GM19023 (cell line): ENCODE measurements at regions not wholly inside any gene's neighbourhood (a gene's known extent, or its start where the extent isn't known, plus 50 kb on each side); places are given as distances from the start of the nearest gene placed in this dataset.
"Not testable (repeated sequence)": the region's sequence is repeated elsewhere in the genome, so short reads cannot be mapped to it uniquely, and the experiment has no call there.

Source experiments
- ATAC-seq: cut with Tn5 transposase; IDR thresholded peaks from one replicate; pipeline ENCODE4 v1.9.1; 2021; ENCODE audit warnings: mild to moderate bottlenecking, moderate library complexity; ENCODE audit not compliant: unreplicated experiment

DNA sequence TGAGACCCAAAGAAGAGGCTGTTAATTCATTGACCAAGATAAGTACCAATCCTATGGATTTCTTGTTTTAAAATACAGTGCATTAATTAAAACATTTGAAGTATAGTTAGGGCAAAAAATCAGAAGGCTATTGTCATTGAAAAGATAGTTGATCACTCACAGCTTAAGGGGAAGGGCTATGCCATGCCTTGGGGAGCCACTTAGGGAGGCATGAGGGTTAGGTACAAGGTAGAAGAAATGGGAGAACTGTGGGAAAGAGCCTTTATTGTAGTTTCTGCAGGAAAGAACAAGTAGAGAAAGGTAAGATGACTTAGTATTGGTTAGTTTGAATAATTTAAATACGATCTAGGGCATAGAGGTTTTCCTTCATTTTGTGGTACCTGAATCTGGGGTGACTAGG is 1285.5 kb upstream of the TMEFF2 start:
- no peak for ATAC-seq

DNA sequence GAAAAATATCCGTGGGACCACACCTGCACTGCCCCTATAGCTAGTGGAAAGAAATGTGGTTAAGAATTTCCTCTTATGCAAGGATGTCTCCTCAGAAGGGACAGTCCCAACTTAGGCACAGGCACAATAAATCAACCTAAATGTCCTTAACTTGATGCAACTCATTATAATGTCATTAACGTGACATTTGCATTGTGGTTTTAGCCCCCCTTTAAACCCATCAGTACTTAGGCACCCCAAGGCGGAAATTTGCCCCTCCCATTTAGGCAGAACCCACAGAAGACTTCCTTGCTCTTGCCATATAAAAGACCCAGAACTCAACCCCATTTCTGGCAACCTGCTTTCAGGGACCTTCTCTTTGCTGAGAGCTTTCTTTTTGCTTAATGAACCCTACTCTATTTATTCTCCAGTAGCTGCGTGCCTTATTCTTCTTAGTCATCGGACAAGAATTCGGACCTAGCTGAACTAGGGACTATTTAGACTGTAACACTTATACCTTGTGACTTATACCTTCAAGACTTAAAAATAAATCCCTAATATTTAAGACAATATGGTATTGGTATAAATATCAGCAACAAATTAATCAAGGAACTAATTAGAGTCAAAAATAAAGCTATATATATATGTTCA is 1281.6 kb upstream of the TMEFF2 start:
- no peak for ATAC-seq

DNA sequence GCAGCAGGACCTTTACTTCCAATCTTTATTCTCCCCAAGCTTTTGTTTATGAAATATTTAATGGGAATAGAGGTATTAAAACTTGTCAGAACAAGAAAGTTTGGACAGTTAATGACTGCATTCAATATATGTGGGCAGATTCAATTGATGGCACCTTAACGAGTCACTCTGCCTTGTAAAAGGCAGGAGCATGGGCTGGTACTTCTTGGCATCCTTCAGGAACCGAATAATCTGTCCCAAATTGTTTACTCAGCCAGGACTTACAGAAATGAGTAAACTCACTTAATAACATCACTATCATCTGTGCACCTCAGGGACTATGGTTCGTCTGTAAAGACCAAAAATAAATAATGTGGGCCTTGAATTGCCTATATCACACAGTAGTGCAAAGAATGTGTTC is 1280.3 kb upstream of the TMEFF2 start:
- ATAC-seq, result no peak

DNA sequence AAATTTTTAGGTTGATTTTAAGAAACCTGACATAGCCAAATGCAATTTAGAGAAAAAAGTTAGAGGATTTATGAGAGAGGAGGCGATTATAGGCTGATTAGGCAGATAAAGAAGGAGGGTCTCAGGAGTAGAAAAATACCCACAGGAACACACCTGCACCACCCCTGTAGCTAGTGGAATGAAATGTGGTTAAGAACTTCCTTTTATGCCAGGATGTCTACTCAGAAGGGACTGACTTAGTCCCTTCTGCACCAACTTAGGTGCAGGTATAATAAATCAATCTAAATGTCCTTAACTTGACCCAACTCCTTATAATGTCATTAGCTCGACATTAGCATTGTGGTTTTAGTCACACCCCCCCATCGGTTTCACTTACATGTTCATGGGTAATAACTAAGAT is 1274.5 kb upstream of the TMEFF2 start:
- ATAC-seq, result no peak

DNA sequence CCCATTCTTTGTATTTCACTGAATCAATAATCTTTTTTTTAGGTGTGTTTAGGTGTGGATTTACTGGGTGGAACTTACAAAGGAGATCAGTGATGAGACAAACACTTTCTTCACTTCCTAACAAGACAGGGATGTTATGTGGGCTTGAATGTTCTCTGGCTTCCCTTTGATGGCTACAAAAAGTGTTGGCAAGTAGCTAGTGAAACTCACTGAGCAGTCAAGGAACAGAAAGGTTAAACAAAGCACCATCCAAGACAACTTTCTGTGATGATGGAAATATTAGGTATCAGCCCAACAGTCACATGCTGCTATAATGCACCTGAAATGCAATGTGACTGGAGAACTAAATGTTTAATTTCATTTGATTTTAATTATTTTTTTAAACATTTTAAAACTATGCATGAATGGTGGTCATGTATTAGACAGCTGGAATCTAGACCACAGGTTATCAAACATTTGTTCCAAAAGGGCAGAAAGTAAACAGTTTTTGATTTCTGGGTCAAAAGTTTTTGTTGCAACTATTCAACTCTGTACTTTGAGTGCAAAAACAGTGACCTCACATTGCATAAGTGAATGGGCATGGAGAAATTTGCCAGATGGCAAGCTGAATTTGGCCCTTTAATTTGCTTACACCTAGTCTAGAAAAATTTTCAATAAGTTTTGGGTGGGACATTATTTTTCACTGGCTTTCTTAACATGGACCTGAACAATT is 1272.7 kb upstream of the TMEFF2 start:
- no peak for ATAC-seq

DNA sequence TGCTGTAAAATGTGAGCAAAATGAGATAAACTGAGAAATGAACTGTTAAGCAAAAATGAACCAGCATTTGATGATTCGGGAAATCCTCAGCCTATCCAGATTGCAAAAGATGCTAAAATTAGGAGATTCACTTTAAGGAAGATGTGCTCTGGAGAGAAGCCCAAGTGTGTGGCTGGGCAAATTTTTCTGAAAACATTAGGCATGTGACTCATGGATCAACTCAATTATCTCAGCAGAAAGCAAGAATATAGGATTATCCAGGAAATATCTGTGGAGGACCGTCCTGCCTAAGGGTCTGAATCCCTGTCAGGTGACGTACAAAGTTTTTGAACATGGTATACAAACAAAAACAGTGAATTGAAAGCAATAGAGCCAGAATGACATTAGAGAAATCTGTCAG is 1268.3 kb upstream of the TMEFF2 start:
- ATAC-seq, result no peak

DNA sequence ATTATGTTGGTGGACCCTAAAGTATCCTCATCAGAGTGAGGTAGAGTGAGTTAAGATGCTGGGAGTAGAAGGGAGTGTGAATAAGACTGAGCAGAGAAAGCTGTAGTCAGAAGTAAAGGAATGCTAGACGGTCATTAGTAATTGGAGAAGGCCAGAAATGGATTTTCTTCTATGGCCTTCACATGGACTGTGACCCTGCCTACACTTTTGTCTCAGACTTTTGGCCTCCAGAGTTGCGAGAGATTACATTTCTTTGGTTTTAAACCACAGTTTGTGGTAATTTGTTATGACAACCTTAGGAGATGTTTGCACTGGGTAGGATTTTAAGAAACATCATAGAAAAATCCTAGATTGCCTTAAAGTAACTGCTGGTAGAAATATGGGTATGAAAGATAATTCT is 1267.7 kb upstream of the TMEFF2 start:
- ATAC-seq, result no peak

DNA sequence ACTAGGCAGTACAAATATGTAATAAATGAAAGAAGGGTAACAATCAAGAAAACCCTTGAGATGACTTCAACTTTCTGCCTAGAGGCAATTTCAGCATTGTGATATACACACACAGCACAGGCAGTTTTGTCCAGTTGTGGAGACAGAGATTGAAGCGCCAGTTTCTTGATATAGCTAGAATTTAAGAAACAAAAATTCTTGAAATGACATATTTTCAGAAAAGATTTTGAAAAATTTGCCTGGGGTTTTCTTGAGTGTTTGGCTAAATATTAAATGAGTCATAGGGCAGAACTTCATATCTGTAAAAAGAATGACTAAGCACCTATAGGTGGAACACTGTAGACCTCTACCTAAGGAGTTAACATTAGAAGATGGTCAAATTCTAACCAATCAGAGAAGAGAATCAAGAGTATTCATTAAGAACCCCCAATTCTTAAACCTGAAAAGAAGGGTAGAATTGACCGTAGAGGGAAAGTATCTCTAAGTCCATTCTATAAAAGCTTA is 1266.8 kb upstream of the TMEFF2 start:
- ATAC-seq, result peak; percentile 57

DNA sequence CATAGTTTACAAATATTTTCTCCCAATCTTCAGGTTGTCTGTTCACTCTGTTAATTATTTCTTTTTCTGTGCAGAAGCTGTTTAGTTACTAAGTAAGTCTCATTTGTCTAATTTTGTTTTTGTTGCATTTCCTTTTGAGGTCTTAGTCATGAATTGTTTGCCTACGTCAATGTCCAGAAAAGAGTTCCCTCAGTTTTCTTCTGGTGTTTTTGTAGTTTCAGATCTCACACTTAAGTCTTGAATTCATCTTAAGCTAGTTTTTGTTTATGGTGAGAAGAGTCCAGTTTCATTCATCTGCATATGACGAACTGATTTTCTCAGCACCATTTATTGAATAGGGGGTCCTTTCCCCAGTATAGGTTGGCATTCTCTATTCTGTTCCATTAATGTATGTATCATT is 1252.2 kb upstream of the TMEFF2 start:
- ATAC-seq, result no peak

DNA sequence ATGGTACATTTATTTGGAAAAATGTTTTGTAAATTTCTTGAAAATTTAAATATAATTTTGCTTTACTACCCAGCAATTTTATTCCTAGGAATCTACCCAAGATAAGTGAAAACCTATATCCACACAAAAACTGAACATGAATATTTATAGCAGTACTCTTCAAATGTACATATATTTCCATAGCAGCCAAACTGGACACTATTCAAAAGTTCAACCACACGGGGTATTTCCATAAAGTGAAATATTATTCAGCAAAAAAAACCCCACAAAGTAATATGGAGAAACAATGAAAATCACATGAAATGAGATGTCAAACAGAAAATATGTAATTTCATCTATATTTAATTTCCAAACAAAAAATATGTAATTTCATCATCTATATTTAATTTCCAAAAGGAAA is 1247.6 kb upstream of the TMEFF2 start:
- ATAC-seq, result no peak

DNA sequence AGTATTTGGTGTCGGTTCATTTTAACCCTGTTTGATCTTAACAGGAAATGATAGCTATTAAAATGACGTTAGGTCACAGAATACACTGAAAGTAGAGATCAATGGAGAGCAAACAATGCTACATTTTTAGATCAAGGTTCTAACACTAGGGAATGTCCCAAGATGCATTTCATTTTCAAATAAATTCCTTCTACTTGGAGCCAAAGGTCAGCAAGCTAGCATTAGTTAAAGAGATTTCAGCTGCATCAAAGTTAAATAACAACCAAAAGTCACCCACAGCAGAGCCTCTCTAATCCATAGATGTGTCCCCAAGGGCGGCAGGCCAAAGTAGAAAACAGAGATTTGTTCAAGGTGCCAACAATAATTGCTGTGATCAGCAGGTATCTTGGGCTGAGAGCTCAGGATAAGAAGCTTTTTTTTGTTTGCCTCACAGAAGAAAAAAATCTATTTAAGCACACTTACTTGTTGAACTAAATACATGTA is 1233.6 kb upstream of the TMEFF2 start:
- no peak for ATAC-seq

DNA sequence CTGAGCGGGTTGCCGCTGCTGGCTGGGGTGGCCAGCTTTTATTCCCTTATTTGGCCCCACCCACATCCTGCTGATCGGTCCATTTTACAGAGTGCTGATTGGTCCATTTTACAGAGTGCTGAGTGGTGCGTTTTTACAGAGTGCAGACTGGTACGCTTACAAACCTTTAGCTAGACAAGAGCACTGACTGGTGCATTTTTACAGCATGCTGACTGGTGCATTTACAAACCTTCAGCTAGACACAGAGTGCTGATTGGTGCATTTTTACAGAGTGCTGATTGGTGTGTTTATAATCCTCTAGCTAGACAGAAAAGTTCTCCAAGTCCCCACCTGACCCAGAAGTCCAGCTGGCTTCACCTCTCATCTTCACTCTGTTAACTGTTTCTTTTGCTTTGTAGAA is 1217.6 kb upstream of the TMEFF2 start:
- not testable (repeated sequence) for ATAC-seq

DNA sequence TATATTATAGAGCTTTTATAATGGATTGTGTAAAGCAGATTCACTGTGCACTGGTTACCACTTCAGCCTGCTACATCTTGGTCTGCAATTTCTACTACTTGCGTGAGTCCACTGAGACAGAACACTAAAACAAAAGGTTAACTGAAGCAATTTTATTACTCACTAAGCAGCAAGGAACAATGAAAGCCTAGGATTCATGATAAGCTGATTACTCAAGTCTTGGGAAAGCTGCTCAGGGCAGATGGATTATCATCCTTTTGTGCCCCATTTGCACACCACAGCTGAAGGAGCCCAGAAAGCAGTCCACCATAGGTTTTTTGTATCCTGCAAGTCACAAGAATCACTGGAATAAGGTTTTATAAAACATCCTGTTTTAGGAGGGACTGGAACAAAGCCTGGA is 1215.2 kb upstream of the TMEFF2 start:
- ATAC-seq, result no peak

DNA sequence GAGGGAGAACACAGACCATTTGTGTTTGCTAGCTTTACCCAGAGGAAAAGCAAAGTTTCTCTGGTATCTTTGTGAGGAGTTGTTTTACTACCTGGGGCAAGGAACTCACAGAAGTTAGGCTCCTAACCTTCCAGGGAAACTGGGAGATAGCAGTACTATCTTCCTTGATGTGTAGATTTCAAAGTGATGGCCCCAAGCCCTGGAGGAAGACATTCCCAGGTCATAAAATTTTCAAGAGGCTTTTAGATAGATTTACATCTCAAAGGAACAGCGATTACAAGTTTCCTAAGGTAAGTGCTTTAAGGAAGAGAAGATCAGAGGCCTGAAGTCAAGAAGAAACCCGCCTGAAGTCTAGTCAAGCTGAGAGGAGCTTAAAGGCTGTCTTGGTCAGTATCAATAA is 1187.8 kb upstream of the TMEFF2 start:
- ATAC-seq, result no peak

DNA sequence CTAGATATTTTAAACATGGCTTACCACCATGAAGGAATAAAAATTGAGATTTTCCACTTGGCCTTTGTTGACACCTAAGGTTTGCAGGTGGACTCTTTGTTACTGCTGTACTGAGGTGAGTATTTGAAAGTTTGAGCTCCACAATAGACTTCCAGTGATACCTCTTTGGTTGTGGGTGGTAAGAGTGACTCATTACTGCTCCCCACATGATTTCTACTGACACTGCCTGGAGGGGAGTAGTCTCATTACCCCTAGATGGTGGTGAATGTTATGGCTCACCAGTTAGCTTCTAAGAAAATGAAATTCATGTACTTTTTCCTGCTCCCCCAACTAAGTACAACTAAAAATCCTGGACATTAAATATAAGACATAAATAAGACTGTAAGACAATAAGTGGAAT is 1183.1 kb upstream of the TMEFF2 start:
- no peak for ATAC-seq

DNA sequence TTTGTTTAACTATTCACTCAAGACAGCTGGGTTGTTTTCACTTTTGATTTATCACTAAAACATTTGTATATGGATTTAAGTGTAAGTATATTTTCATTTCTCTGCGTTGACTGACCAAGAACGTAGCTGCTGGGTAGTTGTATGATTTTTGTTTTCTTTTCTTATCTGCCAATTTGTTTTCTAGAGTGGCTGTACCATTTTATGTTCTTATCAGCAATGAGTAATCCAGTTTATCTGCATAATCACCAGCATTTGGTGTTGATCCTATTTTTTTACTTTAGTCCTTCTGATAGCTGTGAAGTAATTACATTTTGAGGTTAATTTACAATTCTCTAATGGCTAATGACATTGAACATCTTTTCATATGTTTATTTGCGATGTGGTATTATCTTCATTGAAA is 1178.4 kb upstream of the TMEFF2 start:
- no peak for ATAC-seq

DNA sequence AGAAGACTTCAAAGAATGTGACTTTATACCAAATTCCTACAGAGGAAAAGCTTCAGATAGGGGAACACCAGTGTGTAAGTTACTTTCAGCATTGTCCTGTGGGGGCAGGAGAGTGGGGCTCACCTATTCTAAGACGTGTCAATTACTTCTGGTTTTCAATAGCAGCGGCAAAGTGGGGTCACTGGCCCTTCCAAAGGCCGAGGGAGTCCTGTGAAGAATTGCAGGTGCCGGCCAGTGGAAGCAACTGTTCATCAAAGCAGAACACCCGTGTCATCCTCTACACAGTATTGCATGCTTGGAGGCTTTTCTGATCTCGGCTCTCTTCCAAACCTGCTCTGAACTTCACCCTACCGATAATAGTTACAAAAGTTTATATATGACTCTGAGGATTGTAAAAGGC is 1176.5 kb upstream of the TMEFF2 start:
- no peak for ATAC-seq

DNA sequence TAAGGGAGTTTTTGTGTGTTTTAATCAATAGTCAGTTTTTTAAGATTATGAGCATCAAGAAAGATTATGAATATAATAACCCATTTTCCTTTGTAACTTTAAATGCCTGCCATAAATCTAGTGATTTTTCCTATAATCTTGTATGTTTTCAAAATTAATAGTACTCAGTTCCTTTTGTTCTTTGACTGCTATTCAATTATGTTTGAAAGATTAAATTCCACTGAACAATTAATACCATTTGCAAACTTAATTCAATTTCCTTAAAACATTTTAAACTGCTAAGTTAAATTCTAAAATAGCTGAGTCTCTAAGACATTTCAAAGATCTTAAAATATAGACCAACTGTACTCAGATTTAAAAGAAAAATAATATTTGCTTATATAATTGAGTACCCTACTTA is 1173.9 kb upstream of the TMEFF2 start:
- no peak for ATAC-seq

DNA sequence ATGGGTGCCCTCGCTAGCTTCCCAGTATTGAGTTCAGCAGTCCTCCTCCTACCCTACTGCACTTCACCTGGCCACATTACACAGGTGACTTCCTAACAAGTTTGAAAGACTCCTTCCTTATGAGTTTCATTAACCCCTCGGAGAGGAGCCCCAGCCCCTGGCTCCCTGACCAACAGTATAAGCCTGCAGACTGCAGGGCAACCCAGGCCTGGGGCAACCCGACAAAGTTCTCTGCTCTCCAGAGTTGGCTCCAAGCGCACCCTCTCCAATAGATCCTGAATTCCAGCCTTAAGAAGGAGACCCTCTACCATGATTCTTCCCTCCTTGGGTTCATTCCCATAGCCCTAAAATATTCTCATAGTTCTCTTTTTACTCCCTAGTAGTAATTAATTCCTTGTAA is 1162.8 kb upstream of the TMEFF2 start:
- ATAC-seq, result no peak

DNA sequence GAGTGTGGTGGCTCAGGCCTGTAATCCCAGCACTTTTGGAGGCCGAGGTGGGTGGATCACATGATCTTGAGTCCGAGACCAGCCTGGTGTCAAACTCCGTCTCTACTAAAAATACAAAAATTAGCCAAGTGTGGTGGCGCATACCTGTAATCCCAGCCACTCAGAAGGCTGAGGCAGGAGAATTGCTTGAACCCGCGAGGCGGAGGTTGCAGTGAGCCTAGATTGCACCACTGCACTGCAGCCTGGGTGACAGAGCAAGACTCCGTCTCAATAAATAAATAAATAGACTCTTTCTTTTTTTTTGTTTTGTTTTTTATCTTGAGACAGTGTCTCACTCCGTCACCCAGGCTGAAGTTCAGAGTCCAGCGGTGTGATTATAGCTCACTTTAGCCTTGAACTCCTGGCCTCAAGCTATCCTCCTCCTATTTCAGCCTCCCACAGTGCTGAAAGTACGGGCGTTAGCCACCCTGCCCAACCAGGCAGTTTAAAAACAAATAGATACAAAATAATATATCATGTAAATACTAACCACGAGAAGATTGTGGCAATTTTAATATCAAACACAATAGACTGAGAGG is 1158.0 kb upstream of the TMEFF2 start:
- ATAC-seq, result not testable (repeated sequence)

DNA sequence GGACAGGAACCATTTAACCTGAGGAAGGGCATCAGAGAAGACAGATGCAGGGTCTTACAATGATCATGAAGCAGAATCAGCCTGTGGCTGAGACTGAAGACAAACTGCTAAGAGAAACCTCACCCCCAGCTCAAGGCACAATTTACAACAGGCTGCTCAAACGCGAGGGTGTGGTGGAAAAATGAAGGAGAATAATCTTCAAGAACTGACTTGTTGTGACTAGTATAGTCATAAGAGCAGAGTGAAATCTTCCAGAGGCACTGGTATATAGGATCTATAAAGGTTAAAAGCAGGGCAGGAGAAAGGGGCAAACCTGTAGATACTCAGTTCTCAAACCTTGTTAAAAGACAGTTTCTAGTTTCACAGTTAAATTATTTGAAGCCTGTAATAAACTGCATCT is 1155.8 kb upstream of the TMEFF2 start:
- ATAC-seq, result no peak

DNA sequence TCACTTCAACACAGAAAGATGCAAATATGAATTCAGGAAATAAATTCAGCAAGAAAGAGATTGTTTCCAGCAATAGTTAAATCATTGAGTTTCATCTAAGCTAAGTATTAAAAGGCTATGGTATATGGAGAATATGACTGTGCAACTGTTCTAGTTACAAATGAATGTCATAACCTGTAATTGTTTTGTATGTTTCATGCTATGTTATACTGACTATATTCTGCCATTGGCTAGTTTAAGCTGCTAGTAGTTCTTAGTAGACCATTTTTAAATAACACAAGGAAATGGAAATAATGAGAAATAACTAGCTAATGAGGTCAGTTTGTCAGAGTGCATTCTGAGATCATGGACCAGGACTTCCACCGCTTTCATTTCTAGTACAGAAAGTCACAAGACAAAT is 1154.9 kb upstream of the TMEFF2 start:
- ATAC-seq, result no peak
